Body of pancreas (tissue), 4 donors: ENCODE measurements at regions not wholly inside any gene's neighbourhood (a gene's known extent, or its start where the extent isn't known, plus 50 kb on each side); places are given as distances from the start of the nearest gene placed in this dataset.

Source experiments
- POLR2A ChIP-seq, 3 donors: fragments of 450-650 bp; IDR thresholded peaks; one replicate each; pipeline ENCODE4 v1.6.1; 2016; ENCODE audit warnings: antibody characterized with exemption in 3 of 3, mild to moderate bottlenecking in 2 of 3
- TF ChIP-seq, protein P1 (sequence below), 7 experiments: fragments of 450-650 bp in 4 of 7; fragments of 200-600 bp in 3 of 7; sonication (generic) in 3 of 7; IDR thresholded peaks; one replicate each; pipeline ENCODE4 v1.5.1; 2016 to 2019; ENCODE audit warnings: antibody characterized with exemption in 7 of 7

DNA sequence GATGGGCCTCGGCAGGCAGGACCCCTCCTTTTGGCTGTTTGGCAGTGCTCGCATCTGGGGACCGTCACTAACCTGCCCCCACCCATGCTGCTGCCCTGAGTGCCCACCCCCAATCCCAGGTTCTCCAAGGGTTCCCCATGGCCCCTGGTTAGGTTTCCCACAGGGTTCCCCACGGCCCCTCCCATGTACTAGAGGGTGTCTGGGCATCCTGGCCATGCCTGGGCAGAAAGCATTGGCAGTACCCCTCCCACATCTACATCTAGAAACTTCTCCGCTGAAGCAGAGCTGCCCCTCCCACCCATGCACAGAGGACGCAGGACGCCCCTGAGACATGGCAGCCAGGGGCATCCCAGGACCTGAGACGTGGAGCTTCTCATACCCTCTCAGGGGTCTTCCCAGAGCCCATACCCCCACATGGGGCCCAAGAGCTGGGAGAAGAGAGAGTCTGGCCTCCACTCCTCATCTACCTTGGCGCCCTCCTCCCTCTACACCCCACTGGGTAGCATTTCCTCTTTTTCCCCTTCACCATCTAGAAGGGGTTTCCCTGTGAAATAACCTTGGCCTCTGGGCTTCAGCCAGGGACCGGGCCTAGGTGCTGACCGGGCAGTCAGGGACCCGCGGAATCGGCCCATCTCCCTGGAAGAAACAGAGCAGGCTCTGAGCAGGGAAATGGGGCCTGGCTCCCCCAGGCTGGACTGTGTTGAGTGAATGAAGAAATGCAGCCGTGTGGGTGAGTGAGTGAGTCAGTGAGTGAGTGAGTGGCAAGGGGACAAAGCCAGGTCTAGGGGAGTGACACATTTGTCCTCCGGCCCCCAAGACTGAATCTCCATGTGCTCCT, 987.3 kb downstream of the BRD1 start:
- TF ChIP-seq, protein P1, sequence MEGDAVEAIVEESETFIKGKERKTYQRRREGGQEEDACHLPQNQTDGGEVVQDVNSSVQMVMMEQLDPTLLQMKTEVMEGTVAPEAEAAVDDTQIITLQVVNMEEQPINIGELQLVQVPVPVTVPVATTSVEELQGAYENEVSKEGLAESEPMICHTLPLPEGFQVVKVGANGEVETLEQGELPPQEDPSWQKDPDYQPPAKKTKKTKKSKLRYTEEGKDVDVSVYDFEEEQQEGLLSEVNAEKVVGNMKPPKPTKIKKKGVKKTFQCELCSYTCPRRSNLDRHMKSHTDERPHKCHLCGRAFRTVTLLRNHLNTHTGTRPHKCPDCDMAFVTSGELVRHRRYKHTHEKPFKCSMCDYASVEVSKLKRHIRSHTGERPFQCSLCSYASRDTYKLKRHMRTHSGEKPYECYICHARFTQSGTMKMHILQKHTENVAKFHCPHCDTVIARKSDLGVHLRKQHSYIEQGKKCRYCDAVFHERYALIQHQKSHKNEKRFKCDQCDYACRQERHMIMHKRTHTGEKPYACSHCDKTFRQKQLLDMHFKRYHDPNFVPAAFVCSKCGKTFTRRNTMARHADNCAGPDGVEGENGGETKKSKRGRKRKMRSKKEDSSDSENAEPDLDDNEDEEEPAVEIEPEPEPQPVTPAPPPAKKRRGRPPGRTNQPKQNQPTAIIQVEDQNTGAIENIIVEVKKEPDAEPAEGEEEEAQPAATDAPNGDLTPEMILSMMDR (IDR thresholded peaks at IDR 0.05), result no peak
- TF ChIP-seq POLR2A (IDR thresholded peaks at IDR 0.05), result no peak
